Fibroblast of the conjunctiva (primary cell): ENCODE measurements at regions not wholly inside any gene's neighbourhood (a gene's known extent, or its start where the extent isn't known, plus 50 kb on each side); places are given as distances from the start of the nearest gene placed in this dataset.

Source experiments
- DNase-seq: peaks from one replicate; pipeline ENCODE4 v3.0.0-alpha.2; 2010; ENCODE audit warnings: low read depth

DNA sequence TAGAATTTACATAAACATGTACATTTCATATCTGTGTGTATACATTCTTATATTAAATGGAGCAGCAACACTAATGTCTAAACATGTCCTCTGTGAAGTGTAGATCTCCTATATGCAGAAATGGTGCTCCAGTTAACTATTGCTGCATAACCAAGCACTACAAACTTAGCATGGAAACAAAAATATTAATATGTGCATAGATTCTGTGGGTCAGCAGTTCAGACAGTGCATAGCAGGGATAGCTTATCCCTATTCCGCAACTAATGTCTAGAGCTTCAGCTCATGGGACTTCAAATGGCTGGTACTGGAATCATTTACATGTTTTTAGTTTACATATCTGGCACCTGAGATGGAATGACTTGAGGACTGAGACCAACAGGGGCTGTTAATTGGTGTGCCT is 652.1 kb downstream of the TLE4 start:
- DNase-seq: no peak

DNA sequence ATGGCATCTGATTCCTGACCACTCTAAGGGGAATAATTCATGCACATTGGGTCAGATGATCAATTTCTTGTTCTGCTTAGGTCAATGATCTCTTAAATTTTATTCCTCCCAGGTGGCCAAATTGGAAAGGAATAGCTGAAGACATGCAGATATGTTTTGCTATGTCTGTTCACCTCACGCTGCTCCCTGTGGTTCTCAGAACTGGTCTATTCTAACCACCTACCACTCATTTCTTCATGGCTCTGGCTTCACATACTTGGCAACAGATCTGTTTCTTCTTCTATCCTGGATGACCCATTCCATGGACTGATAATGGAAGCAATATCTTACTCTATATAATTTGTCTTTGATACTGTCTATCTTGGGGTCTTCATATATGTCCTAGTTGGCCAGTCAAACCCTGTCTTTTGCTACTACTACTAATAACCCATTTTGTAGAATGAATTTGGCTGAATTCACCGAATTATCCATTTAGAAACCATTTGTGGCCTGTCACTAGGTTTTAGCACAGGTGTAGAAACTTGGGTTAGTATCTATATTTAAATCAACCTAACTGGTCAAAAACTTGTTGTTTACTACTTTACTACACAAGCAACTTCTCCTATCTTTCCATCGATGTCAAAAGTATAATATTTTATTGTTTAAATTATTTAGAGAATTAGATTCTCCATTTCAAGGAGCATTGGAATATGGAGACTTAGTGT is 650.9 kb downstream of the TLE4 start:
- no peak for DNase-seq

DNA sequence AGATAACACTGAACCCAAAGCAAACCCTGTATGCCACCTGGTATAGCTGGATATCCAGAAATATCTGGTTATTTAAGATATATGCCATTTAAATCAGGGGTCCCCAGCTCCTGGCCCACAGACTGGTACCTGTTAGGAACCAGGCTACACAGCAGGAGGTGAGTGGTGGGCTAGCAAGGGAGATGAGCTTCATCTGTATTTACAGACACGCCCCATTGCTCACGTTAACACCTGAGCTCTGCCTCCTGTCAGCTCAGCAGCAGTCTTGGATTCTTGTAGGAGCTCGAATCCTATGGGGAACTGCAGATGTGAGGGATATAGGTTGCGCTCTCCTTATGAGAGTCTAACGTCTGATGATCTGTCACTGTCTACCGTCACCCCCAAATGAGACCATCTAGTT is 646.6 kb downstream of the TLE4 start:
- DNase-seq: no peak

DNA sequence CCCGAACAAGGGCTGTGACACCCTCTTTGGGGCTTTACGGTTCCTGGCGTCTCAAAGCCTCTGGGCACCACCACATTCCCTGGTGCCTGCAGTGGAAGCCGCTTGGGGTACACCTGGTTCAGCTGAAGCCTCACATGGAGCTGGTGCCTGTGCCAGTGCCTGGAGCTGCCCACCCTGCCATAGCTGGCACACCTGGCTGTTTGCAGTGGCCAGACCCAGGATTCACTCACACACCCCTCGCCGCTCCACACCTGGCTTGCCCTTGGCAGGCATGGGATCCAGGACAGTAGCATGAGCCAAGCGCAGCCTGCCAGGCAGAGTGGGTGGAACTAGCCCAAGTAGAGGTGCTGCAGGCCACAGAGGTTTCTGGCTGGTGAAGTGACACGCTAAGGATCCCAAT is 641.8 kb downstream of the TLE4 start:
- no peak for DNase-seq

DNA sequence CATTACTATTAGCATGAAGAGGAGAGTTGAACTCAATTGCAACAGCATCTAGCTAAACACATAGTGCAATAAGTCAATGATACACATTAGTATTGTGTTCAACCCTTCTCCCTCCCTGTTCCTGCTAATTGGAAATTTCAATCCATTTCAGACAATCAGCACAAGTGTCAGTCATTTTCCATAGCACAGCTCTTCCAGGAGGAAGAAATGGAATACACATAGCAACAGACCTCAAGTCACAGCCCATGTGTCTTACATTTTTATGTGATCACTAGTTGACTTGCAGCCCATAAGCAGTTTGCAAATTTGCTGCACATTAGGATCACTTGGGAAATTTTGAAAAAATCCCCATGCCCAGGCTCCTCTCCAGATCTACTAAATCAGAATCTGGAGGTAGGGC is 636.9 kb downstream of the TLE4 start:
- no peak for DNase-seq

DNA sequence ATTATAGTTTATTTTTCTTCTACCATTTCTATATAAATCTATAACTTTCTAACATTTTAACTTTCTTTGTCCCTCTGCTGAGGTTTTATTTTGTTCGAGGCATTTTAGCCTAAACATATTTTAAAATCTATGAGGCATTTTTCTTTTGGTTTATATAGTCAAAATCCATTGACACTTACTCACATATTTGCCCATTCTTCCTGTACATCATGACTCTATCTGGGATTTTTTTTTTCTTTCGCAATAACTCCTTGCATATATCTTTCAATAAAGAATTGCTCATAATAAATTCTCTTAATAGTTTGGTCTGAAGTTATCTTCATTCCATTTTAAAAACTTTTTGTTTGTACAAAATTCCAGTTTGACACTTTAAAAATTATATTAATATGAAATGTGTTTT is 632.3 kb downstream of the TLE4 start:
- no peak for DNase-seq

DNA sequence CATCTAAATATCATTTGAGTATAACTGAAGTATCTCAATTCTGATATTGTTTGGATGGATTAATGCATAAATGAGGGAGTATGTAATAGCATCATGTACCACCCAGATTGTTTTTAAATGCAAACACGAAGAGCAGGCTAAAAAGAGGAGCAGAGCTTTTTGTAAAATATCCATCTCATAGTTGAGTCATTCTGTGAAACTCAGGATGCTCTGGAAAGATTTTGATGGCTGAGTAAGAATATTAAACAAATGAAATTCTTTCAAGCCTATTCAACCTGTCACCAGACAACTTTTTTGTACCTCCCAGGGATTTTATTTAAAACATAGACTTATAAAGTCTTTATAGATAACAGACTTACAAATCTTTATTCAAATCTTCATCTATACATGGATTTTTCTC is 625.9 kb downstream of the TLE4 start:
- no peak for DNase-seq

DNA sequence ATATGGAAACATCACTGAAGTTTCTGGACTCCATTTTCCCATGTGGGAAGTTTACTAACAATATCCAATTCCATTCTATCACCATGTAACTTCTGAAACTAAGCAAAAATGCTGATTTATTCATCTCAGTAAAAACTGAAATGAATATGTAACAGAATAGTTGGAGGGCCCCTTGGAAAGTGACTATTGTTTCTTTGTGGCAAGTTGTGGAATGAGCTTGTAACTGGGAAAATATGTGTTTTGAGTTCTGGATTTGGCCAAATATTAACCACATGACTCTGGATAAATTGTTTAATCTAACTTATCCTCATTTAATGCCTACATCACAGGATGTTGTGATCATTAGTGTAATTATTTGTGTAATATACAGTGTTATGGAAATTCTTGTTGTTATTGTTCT is 619.3 kb downstream of the TLE4 start:
- DNase-seq: no peak

DNA sequence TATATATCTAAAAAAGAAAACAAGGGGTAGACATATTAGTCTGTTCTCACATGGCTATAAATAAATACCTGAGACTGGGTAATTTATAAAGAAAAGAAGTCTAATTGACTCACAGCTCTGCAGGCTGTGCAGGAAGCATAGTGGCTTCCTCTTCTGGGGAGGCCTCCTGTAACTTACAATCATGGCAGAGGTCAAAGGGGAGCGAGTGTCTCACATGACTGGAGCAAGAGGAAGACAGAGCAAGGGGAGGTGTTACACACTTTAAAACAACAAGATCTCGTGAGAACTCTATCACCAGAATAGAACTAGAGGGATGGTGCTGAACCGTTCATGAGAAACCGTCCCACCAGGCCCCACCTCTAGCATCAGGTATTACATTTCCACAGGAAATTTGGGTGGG is 616.8 kb downstream of the TLE4 start:
- no peak for DNase-seq

DNA sequence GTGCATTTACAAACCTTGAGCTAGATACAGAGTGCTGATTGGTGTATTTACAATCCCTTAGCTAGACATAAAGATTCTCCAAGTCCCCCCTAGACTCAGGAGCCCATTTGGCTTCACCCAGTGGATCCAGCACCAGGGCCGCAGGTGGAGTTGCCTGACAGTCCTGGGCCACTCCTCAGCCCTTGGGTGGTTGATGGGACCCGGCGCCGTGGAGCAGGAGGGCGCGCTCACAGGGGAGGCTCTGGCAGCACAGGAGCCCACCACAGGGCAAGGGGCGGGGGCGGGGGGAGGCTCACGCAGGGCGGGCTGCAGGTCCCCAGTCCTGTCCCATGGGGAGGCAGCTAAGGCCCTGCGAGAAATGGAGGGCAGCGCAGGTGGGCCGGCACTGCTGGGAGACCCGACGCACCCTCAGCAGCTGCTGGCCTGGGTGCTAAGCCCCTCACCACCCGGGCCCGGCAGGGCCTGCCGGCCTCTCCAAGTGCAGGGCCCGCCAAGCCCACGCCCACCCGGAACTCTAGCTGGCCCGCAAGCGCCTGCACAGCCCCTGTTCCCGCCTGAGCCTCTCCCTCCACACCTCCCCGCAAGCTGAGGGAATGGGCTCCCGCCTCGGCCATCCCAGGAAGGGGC is 613.5 kb downstream of the TLE4 start:
- DNase-seq: no peak

DNA sequence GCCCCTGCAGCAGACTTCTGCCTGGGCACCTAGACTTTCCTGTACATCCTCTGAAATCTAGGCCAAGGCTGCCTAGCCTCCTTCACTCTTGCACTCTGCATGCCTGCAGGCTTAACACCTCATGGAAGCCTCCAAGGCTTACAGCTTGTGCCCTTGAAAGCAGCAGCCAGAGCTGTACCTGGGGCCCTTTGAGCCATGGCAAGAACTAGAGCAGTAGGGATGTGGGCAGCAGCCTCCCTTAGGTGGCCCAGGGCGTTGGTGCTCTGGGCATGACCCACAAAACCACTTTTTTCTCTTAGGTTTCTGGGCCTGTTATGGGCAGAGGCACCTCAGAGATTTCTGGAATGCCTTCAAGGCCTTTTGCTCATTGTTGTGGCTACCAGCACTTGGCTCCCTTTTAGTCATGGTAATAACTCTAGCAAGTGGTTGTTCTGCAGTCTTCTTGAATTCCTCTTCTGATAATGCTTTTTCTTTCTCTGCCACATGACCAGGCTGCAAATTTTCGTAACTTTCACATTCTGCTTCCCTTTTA is 606.2 kb downstream of the TLE4 start:
- no peak for DNase-seq

DNA sequence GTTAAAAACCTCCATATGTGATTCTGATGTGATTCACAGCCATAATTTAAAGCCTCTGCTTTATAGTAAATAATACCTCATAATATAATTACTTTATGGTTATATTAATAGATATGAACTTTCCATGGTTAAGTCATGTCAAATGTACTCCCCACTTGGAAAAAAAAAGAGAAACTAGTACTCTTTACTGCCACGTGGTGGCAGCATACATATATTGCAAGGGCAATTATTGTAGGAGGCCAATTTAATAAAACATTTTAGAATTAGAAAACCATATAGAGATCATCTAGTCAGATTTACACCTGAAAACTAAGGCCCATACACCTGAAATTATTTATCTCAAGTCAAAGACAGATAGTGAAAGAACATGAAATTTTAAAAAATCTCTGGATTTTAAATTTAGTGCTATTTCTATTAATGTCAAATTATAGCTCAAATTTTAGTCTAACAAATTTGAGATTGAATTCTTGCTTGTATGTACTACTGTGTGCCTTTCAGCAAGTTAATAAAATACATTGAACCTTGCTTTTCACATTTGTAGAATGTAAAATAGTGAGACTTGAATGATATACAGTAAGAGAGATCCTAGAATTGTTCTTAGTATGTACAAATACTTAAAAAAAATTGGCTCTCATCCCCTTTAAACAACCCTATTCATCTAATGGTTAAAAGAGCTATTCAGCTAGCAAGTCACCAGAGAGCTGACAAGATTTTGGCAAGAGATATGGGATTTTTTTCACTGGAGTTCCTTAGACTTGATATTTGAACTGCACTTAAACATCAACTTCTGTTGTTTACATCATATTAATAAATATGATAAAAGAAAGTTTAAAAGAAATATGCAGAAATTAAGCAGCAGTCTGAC is 603.8 kb downstream of the TLE4 start:
- peak; percentile 26 for DNase-seq

DNA sequence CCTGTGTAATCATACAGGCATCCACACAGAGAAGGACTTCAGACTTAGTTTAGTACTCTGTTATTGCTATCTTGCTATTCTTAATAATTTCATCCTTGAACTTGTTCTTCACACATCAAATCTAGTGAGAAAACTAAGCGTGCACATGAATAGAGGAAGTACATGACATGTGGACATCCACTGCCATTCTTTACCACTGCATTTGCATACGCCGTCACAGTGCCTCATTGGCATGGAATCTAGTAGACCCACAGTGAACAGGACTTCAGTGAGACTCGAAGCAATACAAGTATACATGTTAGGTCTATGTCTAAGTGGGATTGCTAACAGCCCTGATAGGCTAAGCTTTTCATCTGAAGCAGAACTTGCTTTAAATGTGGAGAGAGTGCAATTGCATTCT is 592.1 kb downstream of the TLE4 start:
- no peak for DNase-seq

DNA sequence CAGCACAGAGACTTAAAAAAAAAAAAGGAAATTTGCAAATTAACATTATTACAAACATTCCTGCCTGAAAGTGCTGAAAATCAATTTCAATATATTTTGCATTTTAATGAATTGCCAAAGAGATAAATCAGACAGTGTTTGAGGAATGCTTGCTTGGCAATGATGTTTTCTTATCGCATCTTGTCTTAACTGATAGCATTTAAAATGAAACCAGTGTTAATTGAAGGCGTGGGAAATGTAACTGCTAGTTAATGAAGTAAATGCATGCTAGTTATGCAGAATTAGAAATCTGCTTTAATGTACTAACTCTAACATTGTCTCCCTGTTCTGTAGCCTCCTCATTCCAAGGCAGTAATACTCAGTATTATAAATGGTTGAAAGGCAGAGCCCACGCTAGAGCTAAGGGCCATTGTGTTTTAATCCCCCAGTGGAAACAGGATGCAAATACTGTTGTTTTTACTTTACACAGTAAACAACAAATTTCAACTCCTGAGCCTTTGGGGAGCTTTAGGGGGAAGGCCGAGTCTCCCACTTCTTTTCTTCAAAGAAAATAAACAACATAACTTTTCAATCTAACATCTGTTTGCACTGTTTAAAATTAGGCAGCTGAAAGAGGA is 586.9 kb downstream of the TLE4 start:
- no peak for DNase-seq

DNA sequence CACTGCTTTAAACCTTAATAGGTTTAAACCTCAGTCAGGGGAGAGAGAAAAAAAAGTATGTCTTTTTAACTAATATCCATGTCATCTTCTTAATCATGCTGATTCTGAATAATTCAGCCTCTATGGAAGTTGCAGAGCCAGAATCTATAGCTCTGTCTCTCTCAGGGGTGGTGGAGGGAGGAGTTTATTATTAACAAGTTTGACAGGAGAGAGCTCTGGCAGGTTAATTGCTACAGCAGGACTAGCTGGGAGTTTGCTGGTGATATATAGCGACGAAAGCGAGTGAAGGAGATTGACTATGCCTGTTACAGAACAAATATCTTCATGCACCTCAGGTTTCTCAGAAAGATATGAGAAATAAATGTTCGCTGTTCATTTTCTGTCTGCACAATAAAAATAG is 586.4 kb downstream of the TLE4 start:
- DNase-seq: no peak

DNA sequence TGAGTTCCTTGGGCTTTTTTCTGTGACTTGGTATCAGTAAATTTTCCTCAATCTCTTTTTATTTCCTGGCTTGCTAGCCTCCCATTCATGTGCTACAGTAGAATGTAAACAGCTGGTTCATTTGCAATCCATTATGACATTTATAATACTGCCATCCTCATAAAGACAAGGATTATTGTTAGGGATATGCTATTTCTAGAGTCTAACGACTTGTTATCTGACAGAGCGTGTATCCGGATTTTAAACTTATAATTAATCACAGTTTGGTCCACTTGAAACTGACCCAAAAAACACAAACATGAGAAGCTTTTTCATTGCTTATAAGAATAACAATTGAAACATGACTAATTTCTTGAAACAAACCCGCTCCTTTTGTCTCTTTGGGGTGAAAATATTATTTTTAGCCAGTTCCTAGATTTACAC is 585.8 kb downstream of the TLE4 start:
- no peak for DNase-seq

DNA sequence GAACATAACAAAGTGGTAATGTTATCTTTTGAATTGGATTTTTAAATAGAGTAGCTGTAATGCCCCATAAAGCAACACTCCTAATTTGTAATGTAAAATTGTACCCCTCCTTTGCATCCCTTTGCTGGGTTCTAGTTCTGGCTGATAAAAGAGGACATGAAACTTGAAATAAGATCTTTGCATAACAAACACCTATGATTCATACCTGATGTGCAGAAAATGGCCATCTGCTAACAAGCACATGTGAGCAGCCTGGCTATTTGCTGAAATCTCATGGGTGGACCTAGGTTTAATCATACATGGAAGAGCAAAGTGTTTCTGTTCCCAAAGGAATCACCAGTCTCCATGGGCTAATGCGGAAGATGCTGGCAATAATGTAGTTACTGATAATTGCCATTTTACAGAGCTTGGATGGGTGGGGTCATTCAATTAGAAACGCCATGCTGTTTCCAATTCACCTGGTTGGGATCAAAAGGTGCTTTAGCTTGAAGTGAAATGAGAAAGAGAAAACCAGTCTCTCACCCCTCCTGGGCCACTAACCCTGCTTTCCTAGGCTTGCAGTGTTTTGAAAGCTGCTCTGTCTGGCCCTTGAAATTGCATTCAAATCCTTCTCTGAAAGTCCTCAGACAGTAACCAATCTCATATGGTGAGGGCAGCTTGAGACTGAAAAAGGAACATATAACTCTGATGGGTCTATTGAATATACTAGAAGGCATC is 585.1 kb downstream of the TLE4 start:
- no peak for DNase-seq

DNA sequence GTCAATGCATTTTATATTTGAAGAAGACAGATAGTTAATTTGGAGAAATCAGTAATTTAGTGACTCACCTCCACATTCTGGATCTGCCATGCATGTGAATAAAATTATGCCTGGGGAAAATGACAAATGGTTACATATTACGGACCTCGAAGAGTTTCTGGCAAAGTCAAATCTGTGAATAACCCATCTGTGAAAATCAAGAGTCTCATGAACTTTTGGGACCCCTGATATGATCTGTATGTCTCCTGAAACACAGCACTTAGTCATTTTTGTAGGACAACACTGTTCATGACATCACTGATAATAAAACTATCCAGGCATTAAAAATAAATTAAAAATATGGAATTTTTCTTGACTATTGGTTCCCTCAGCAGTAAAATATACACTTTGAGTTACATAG is 584.5 kb downstream of the TLE4 start:
- DNase-seq: no peak

DNA sequence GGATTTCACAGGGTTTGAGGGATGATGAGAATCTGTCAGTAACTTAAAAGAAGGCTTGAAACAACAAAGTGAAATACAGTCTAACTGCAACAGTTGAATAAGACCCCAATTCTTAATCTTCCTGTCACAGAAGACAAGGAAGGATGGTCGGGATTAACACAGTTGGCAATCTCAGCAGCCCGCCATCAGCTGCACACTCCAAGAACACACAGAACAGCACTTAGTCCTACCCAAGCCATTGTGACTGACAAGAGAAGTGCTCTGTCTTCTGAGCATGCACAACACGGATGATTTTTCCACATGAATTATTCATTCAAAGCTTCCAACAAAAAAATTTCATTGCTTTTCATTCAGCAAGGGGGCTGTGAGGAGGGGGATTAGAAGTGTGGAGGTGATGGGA is 576.1 kb downstream of the TLE4 start:
- no peak for DNase-seq

DNA sequence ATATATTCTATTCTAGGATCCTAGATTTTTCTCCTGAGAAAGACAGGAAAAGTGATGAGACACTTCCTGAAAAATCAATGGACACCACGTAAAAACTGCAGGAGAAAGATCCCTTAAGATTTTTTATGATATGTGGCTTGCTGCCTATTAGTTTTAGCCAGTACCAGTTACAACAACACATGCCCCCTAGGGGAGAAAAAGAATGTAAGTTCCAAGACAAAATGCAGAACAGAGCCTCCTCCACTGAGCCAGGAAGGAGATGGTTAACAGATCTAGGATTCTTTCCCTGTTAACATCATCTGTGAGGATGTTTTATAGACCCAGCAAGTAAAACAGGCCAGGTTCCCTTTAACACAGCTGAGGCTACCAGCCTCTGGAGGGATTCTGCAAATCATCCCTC is 574.7 kb downstream of the TLE4 start:
- DNase-seq: no peak

DNA sequence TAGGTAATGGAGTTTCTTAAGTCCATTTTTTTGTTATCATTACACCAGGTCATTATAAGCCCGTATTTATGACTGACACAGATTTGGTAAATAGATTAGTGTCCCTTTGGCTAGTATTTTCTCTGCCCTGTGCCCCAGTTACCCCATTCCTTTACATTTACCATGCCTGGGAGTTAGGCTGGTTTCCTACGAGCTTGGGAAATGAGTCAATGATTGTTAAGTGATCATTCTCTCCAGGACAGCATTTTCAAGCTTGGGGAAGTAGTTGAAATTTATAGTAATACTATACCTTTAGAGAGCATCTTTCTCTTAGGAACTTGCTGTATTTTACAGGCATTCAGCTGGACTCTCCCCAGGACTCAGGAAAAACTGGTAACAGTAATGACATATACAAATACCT is 573.1 kb downstream of the TLE4 start:
- no peak for DNase-seq

DNA sequence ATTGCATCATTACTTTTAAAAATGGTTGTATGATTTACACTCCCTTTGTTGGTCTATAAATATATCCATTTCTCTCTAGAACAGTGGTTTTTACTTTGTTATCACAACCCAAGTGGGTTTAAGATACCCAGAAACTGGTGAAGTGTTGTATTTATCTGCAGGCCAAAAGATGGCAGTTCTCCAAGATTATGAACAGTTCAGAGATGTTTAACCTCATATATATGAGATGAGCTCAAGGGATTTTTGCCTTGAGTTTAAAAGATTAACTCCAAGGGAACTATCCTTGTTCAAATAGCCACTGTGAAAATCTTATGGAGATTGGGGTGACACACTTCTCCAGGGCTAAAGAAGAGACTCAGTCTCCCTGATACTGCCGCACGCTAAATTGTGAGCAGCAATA is 572.6 kb downstream of the TLE4 start:
- no peak for DNase-seq
